ENCODE measurements at regions not wholly inside any gene's neighbourhood (a gene's known extent, or its start where the extent isn't known, plus 50 kb on each side); places are given as distances from the start of the nearest gene placed in this dataset.

DNA sequence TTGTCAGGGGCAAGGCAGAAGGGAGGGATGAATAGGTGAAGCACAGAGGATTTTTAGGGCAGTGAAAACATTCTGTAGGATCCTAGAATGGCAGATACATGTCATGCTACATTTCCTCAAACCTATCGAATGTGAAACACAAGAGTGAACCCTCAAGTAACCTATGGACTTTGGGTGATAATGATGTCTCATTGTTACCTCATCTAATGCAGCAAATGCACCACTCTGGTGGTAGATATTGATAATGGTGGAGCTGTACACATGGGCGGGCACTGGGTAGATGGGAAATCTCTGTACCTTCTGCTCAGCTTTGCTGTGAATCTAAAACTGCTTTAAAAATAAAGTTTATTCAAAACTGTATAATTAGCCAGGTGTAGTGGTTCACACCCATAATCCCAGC lies 95.2 kb upstream of the NCK2 start:
- no peak for DNase-seq

DNA sequence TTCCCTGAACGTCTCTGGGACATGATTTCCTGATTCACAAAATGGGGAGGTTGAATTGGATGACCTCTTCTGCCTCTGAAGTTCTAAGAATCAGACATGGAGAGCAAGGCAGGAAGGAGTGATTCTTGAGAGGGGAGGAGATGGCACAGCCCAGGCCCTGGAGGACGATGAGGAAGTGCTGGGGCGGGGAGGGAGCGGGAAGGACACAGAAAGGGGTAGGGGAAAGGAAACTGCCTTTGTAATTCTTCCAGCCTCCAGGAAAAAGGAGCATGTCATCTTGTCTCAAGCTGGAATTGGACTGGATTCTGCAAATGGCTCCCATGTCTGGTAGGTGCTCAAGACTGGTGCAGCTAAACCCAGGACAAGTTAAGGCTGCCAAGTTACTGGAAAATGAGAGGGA lies 97.0 kb upstream of the NCK2 start:
- DNase-seq: no peak

DNA sequence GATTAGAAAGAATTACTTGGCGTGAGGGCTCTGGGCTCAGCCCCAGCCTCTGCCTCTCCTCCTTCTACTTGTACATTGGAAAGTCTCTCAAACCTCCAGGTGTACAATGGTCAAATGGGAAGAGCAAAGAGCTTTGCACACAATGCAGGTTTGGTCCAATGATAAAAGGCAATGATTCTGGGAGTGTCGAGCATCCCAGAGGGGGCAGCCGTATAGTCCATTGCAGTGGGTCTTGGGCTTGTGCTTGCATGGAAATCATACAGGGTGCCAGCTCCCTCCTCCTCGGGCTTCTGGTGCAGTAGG lies 98.0 kb upstream of the NCK2 start:
- DNase-seq: no peak

DNA sequence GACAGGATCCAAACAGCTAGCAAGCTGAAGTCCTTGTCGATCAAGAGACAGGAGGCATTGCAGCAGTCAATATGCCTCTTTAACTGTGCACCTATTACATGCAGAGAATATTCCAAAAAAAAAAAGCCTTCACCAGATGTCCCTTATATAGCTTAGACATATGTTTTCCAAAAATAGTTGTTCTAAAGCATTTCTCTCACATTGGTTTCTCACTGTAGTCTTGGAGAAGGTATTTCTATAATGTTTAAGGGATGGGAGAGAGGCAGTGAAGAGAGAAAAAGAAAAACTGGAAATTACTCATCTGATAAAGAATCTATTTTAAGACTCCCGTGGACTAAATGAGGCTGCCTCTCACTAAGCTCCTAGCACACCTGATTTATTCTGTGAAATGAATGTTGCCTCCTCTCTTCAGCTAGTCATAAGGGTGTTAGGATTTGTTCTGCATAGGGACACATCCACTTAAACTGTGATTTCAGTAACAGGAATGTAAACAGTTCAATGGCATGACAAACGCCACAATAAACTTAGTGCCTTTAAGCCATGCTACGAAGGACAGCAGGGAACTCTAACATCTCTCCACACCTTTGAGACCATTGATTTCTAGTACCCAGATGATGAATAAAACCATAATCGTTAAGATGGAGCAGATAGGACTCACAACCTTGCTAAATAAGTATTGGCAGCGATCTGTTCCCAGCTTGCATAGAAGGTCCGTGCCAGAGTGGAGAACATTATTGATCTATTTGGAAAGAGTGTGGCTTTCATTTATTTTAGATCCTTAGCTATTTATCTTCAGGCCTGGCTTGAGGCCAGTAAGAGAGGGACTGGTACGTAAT lies 98.6 kb upstream of the NCK2 start:
- DNase-seq: no peak

DNA sequence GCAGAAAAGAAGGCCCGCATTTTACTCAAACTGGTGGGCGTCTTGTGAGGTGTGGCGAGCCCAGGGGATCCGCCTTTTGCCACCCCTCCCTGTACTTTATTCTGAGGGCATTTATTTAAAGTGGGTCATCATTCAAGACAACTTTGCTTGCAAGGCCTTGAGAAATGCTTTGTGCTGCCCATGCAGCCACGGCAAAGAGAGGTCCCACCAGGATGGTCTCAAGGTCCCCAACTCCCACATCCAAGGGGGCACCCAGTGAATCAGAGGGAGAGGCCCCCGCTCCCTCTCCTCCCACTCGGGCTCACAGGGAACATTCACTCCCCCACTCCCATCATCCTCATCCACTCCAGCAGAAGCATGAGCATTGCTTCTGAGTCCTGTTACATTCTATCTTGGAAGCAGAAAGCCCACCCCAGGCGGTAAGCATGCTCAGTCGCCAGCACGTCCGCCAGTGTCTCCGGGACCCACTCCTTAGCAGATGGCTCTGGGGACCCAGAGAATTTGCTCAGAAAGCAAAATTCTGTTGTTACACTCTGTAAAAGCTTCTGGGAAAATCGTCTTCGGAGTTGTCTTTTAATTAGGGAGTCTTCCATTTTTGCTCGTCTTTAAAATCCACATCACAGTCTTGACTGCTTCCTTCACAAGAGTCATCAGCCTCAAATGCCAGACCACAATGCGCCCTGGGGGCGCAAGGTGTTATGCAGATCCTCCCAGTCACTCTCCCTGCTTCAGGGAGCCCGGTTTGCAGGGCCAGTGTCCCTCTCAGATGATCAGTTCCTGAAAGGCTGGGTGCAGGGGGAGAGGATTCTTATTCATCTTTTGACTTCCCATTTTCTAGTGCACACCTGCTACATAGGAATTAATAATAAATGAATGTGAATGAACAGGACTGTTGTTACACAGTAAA lies 99.4 kb upstream of the NCK2 start:
- no peak for DNase-seq

DNA sequence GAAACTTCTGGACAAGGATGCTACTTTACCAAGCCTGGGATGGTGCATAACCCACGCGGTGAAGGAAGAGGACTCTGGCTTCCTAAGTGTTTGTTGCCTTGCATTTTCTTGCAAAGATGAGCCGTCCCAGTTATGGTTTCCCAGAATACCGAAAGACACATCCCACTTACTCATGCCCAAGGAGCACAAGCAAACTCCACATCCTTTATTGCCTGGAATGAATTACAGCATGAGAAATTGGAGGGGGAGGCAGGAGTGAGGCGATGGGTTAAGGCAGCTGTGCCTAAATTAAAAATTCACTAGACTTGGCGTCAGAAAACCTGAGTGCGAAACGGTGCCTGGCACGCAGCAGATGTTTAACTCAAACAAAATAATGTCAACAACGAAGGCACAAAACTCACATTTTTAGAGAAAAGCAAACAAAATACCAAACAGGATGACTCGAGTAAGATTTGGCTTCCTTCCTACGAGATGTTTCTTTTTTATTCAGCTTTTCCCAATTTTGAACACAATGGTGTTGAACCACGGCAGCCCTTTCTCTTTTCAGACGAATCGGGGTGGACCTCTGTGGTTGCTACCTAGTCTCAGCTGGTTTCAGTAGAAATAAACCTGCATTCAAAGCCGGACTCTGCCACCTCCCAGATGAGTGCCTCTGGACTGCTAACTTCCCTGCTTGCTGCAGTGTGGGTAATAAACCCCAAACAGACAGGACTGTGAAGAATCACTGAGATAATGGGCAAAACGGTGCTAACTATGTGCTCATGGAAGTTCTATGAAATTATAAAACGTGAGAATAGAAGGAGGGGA lies 100.3 kb upstream of the NCK2 start:
- DNase-seq: peak; percentile 27

DNA sequence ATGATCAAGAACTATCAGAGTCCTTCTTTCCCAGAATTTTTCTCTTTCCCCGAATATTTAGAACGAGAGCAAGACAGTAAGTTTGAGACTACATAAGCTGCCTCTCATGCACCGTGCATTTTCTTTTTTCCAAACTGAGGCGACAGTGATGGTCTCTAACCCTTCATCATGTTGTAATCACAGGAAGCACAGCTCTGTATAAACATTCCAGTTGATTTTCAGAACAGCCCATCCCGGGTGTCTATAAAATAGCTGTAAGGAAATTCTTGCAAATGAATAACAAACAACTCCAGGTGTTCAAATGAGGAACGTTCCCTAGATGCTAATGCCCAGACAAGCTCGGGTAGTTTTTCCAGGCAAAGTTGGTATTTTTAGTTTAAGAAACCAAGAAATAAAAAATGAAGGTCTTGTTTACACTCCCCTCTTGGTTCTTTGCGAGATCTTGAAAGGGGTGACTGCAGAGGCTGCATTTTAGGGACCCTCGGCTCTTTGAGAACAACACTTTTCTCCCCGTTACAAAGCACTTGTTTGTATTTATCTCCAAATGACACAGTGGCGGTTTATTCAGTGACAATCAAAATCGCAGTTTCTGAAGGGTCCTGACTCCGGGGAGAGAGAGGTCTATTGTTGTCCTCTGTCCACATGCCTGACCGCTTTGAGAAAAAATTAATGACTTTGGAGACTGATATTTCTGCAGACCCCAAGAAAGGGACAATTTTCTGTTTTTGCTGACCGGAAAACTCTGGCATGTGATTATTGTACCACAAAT lies 101.1 kb upstream of the NCK2 start:
- no peak for DNase-seq

DNA sequence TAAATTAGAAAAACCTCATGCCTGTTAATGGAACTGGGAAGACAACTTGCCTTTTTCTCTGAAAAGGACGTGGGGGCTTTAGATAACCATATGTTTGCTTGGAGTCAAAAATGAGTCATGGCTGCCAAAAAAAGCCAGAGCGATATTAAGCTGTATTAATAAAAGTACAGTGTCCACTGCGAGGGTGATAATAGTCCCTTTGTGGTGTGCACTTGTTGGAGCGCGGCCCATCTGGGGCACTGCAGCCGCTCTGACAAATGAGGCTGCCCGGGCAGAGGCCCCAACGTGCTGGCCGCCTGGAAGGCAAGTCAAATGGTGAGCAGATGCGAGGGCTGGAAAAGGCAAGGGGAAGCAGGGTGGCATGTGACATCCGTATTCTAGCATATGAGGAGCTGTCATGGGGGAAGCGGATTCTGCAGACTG lies 103.3 kb upstream of the NCK2 start:
- DNase-seq: peak; percentile 4

DNA sequence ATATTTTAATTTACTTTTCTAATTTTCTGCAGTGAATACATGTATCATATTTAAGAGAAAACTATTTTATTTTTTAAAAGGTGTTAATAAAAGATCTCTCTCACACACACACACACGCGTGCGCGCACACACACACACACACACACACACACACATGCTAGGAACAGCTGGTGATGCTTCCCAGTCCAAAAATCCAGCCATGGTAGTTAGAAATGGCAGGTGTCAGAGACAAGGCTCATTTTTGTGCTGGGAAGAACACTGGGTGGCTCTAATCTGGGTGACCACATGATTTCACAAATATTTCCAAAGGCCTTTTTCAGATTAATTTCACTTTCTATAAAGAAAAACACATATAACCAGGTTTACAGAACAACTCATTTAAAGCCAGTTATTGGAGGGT lies 104.5 kb upstream of the NCK2 start:
- DNase-seq: no peak

DNA sequence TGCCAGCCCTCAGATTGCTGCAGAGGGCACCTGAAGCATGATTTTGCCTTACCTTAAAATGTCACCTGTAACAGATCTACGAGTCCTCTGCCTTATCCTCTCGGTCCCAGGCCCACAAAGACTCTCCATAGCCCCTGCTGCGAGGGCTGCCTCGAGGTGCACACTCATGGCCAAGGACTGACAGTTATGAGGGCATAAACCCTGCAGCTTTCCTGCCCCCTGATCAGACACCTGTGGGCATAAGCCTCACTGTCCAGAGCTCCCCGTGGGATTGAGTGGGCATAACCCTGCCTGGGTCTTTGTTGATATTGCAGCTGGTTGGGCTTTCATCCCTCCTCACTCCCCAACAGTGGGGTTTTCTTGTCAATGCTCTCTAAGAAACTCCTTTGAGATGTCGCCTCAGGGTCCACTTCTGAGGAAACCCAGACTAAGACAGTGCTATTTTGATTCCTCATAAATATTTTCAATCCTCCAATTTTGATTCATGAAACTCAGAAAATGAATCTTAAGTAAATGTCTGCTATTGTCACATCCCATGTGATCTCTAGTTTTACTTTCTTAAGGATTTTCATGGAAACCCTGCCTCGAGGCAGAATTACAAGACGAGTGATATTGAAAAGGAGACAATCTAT lies 108.5 kb upstream of the NCK2 start:
- no peak for DNase-seq

DNA sequence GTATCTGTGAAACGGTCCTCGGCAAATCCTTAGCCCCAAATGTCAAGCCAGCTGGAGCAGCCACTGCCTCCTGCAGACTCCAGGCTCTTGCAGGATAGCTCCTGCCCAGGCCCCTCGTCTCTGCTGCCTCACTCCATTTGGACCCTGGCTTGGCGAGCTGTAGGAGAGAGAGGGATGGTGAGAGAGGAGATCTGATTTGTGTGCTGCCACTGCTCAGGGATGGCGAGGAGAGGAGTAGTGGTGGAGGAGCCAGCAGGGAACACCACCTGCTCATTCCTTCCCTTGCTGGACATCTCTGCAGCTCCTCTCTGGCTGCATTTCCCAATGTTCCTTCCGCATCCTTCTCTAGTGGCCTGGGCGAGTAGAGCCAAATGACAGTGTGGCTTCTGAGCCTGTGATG lies 109.1 kb upstream of the NCK2 start:
- DNase-seq: no peak

DNA sequence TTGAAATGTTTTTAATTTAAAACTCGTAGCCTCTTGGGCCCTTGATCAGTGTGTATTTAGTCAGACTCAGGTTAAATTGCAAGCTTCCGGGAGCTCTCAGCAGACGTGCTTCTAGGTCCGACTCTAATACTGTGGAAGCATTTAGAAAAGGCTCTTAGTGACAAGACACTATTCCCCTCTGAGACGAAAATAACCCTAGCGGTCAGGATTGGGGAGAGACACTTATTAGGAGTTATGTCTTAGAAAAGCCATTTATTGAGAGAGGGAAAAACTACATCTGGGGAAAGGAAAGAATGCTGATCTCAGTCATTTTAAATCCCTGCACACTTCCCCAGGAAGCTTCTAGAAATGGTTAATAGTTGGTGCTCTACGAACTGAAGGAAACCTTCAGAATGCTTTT lies 110.5 kb upstream of the NCK2 start:
- DNase-seq: no peak

DNA sequence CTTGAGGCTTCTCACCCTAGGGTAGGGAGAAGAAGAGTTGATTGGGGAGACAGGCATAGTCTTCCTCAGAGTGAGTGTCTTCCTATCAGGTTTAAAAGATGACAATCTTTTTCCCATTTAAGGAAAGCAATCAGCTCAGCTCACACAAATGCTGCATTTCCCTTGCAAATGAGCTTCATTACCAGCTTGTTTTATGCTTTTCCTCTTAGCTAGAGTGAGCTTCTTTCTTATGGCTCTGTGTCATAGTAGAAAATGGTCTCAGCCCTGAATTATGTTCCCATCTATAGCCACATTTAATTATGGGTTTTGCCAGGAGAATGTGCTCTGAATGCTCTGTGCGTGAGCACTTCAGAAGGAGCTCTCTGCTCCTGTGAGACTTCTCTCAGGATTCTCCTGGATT lies 112.8 kb upstream of the NCK2 start:
- DNase-seq: no peak

DNA sequence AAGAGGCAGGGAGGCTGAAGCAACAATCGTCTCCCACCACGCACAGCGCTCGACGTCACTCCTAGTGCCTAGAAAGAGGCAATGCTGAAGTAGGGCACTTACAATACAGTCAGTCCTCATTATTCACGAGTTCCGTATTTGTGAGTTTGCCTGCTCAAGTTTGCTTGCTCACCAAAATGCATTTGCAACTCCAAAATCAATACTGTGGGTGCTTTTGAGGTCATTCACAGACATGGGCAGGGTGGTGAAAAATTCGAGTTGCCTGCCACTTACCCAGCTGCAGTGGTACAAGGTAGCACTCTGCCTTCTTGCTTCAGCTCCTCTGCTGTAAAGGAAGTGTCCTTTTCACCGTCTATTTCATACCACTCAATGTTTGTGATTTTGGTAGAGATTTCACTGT lies 113.7 kb upstream of the NCK2 start:
- DNase-seq: no peak

DNA sequence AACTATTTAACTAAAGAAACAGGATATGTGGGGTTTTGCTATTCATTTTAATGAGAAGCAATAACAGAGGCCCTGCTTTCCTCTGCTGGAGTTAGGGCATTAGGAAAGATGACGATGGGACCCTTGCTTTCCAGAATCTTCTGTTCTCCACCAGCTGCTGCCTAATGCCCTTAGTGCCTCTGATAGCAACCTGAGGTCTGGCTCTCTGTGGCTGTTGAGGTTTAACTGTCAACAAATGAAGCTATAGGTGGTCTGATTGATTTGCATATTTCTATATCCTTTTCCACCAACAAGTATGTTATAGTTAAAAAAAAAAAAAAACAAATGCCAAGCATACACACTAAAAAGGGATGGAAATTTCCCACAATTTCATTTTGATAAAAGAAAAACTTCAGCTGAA lies 115.1 kb upstream of the NCK2 start:
- no peak for DNase-seq

DNA sequence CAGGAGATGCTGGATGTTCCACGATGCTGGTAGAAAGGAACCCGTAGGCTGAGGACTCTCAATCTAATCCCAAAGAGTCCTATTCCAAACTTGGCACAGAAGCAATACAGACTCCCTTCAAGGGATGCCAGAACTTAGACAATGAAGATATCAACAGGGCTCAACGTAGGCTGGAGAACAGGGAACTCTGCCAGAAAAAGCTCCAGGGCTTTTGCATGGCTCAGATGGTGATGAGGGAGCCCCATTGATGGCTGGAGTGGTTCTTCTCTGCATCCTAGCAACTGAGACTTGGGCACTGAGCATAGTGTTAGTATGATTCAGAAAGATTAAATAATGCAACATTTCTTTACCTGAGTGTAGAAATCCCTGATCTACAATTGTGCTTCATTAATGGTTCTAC lies 117.2 kb upstream of the NCK2 start:
- no peak for DNase-seq

DNA sequence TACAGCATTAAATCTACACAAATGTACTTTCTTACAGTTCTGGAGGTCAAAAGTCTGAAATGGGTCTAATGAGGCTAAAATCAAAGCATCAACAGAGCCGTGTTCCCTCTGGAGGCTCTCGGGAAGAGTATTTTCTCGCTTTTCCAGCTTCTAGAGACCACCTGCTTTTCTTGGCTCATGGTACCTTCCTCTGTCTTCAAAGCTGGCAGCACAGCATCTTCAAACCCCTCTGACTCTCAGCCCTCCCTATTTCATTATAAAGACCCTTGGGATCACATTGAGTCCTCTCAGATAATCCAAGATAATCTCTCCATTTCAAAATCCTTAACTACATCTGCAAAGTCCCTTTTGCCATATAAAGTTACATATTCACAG lies 117.8 kb upstream of the NCK2 start:
- DNase-seq: no peak

DNA sequence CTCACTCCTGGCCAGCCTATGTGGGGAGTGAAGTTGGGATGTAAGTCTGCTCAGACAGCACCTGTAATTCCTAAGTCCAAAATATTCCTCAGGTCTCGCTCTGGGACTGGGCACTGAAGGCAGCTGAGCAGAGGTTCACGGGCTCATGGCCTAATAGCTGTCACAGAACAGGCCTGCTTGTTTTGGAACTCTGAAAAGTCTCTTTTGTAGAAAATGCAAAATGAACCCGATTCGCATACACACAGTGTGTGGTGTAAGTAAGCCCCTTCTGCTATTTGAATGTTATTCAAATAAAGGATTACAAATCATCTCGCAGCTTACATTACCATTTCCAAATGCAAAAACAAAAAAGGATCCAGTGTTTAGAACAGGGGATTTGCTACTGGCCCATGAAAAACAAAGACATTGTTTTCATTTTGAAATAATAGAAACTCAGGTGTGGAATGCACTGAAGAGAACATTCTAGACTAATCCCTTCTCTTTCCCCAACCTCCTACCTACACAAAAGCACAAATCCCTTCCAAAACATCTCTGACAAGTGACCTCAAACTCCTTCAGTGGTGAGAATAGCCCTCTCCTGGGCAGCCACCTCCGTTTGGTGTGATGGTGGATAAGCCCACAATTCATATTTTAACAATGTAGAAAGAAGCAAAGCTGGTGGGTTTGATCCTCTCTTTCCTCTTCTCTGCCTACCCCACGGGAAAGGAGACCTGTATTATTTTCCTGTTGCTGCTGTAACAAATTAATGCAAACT lies 118.3 kb upstream of the NCK2 start:
- DNase-seq: no peak

DNA sequence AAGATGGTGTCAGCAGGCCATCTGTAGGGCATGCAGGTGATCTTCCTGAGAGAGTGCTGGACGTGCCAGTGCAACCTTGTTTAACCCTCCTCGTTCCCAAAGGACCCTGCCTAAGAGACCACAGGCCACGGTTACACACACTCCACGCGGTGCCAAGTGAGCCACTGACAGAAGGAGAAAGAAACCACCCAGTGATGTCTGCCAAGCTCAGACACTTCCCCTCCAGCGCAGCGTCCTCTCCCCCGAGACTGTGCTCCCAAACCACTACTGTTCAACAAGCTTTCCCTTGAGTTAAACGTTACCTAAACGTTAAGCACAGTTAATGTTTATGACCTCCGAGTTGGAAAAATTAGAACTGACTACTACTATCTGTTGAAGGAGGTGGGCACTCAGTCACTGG lies 119.1 kb upstream of the NCK2 start:
- no peak for DNase-seq

DNA sequence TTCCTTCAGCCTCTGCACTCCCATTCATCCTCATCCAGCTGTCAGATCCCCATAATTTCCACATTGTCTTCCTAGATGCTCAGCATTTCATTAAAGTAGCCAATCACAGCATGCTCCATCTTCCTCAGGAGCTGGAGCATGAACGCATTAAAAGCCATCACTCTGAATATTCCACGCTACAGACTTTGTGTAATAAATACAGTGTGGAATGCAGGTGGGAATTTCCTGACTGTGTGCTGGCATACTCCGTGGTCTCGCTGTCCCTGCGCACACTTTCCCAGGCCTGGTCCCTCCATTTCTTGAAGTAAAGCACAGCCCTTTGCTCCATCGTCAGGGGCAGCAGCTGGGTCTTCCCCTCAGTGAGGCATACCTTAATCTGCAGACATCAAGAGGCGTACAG lies 123.7 kb upstream of the NCK2 start:
- no peak for DNase-seq

DNA sequence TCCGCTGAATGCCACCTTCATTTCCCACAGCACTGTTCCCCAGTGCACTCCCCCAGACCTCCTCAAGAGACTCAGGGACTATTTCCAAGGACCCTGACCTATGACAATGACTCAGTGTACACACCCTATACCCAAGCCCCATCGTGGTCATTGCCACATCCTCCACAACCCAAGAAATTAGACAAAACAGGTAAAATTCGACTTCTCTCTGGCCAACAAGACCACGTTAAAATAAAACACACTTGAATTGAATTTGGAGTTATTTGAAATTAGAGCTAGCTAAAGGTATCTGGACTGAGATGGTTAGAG lies 126.4 kb upstream of the NCK2 start:
- DNase-seq: no peak
